Keratinocyte (primary cell): ENCODE measurements at regions not wholly inside any gene's neighbourhood (a gene's known extent, or its start where the extent isn't known, plus 50 kb on each side); places are given as distances from the start of the nearest gene placed in this dataset.

ENCODE experiments used
- DNase-seq: peaks from one replicate; pipeline ENCODE4 v3.0.0-alpha.2; 2011; ENCODE audit warnings: low read depth, missing footprints, low spot score
- FAIRE-seq: peaks from 2 replicates; lab custom pipeline; 2011; peaks lifted over from hg19 to GRCh38; lab: Jason Lieb, UNC
- H2AFZ ChIP-seq: 2 replicates; pipeline ENCODE4 v1.6.0; 2012; ENCODE audit warnings: low read length, control low read depth, inconsistent platforms; ENCODE audit not compliant: control insufficient read depth
- H3K27ac ChIP-seq: 2 replicates; pipeline ENCODE4 v1.5.1; 2011; ENCODE audit warnings: low read length; ENCODE audit not compliant: control insufficient read depth, insufficient read depth
- H3K27me3 ChIP-seq: 3 replicates; pipeline ENCODE4 v1.6.0; 2011; ENCODE audit warnings: low read length; ENCODE audit not compliant: control insufficient read depth, insufficient read depth; ENCODE audit errors: extremely low read depth
- H3K36me3 ChIP-seq, 2 experiments: 2 replicates in 1 of 2; 3 replicates in 1 of 2; pipeline ENCODE4 v1.5.1; 2011; ENCODE audit warnings: low read length in 2 of 2, mild to moderate bottlenecking in 1 of 2; ENCODE audit not compliant: control insufficient read depth in 2 of 2, insufficient read depth in 2 of 2; ENCODE audit errors: extremely low read depth in 1 of 2
- H3K4me1 ChIP-seq: 3 replicates; pipeline ENCODE4 v1.5.1; 2011; ENCODE audit warnings: low read length; ENCODE audit not compliant: control insufficient read depth, insufficient read depth; ENCODE audit errors: extremely low read depth
- H3K4me2 ChIP-seq: 3 replicates; pipeline ENCODE4 v1.6.0; 2011; ENCODE audit warnings: low read depth, low read length; ENCODE audit not compliant: control insufficient read depth, insufficient read depth; ENCODE audit errors: extremely low read depth
- H3K4me3 ChIP-seq, 3 experiments: fragments of 200-600 bp in 1 of 3; sonication (generic) in 1 of 3; 2 replicates in 2 of 3; 3 replicates in 1 of 3; pipeline ENCODE4 v1.5.1; 2011 to 2016; ENCODE audit warnings: low read length in 3 of 3, mild to moderate bottlenecking in 3 of 3, control low read depth in 2 of 3, inconsistent platforms in 1 of 3, low read depth in 1 of 3, mixed read lengths in 1 of 3, mixed run types in 1 of 3, moderate library complexity in 1 of 3; ENCODE audit not compliant: control insufficient read depth in 2 of 3, insufficient read depth in 2 of 3; ENCODE audit errors: extremely low read depth in 1 of 3
- H3K79me2 ChIP-seq: 2 replicates; pipeline ENCODE4 v1.6.0; 2012; ENCODE audit warnings: low read length; ENCODE audit not compliant: control insufficient read depth, insufficient read depth
- H3K9ac ChIP-seq: 3 replicates; pipeline ENCODE4 v1.6.0; 2011; ENCODE audit warnings: low read length; ENCODE audit not compliant: control insufficient read depth, insufficient read depth; ENCODE audit errors: extremely low read depth
- H3K9me1 ChIP-seq: 3 replicates; pipeline ENCODE4 v1.6.0; 2011; ENCODE audit warnings: low read length; ENCODE audit not compliant: control insufficient read depth, insufficient read depth; ENCODE audit errors: extremely low read depth
- H3K9me3 ChIP-seq: 2 replicates; pipeline ENCODE4 v1.5.1; 2012; ENCODE audit warnings: low read depth, low read length; ENCODE audit not compliant: control insufficient read depth
- H4K20me1 ChIP-seq: 3 replicates; pipeline ENCODE4 v1.6.0; 2011; ENCODE audit warnings: low read length; ENCODE audit not compliant: control insufficient read depth, insufficient read depth; ENCODE audit errors: extremely low read depth
- EZH2 ChIP-seq: IDR thresholded peaks from one replicate; pipeline ENCODE4 v1.6.1; 2012; ENCODE audit warnings: inconsistent platforms, mild to moderate bottlenecking, low read length, moderate library complexity
- dilution Hi-C: fragments of 300-500 bp; cut with MboI; formaldehyde crosslinking; loops from one replicate; pipeline ENCODE4 v1.7.0; 2020; ENCODE audit warnings: low sequenced_read_pairs; ENCODE audit not compliant: extremely low pct_ligation_motif_present
- TF ChIP-seq, protein P1 (sequence below), 3 experiments: IDR thresholded peaks in 1 of 3; conservative IDR thresholded peaks in 1 of 3; optimal IDR thresholded peaks in 1 of 3; 2 replicates in 2 of 3; 3 replicates in 1 of 3; pipeline versions ENCODE3 to v1.5.1; 2011; ENCODE audit warnings: low read length in 3 of 3, mild to moderate bottlenecking in 3 of 3, moderate library complexity in 2 of 3, control low read depth in 1 of 3, inconsistent platforms in 1 of 3; ENCODE audit not compliant: insufficient read depth in 2 of 3; ENCODE audit errors: extremely low read depth in 1 of 3

DNA sequence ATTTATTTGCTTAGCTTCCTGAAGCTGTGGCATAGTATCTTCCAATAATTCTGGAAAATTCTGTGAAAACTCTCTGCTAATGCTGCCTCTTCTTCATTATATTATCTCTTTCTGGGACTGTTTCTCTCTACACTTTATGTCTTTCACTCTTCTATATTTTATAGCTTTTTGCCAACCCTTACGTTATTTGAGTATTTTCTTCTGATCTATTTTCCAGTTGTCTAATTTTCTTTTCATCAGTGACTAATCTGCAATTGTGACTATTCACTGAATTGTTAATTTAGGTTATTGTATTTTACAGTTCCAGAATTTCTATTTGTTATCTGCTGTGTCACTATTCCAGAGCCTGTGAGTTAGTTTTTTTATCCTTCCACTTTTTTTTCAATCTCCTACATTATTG, 273.4 kb upstream of the PHYHIPL start:
- no peaks in the 10 kb centered on the region for H3K79me2 ChIP-seq
- H3K9ac ChIP-seq = no peak overlapping the region
- no peaks in the 10 kb centered on the region for H3K4me1 ChIP-seq
- H2AFZ ChIP-seq = no peak overlapping the region
- no peaks in the 10 kb centered on the region for H3K9me1 ChIP-seq
- no peaks in the 10 kb centered on the region for H3K27me3 ChIP-seq
- no peak overlapping the region for H3K4me3 ChIP-seq
- no peak for TF ChIP-seq EZH2
- TF ChIP-seq, protein P1, sequence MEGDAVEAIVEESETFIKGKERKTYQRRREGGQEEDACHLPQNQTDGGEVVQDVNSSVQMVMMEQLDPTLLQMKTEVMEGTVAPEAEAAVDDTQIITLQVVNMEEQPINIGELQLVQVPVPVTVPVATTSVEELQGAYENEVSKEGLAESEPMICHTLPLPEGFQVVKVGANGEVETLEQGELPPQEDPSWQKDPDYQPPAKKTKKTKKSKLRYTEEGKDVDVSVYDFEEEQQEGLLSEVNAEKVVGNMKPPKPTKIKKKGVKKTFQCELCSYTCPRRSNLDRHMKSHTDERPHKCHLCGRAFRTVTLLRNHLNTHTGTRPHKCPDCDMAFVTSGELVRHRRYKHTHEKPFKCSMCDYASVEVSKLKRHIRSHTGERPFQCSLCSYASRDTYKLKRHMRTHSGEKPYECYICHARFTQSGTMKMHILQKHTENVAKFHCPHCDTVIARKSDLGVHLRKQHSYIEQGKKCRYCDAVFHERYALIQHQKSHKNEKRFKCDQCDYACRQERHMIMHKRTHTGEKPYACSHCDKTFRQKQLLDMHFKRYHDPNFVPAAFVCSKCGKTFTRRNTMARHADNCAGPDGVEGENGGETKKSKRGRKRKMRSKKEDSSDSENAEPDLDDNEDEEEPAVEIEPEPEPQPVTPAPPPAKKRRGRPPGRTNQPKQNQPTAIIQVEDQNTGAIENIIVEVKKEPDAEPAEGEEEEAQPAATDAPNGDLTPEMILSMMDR (optimal IDR thresholded peaks at IDR 0.05 in 1 of 3, IDR thresholded peaks at IDR 0.05 in 1 of 3, conservative IDR thresholded peaks at IDR 0.05 in 1 of 3; ENCODE audit: extremely low read depth in 1 of 3, insufficient read depth in 2 of 3, low read length in 3 of 3) = no peak
- no peaks in the 10 kb centered on the region for H4K20me1 ChIP-seq
- no peak overlapping the region for H3K4me2 ChIP-seq
- DNase-seq (no peak), FAIRE-seq (no peak)
- H3K9me3 ChIP-seq = no peaks in the 10 kb centered on the region
- no peaks in the 10 kb centered on the region for H3K36me3 ChIP-seq
- no peak overlapping the region for H3K27ac ChIP-seq
- dilution Hi-C loops = no loop called here

- Histone ChIP-seq H3K27ac (no peak overlapping the region), H3K9me3 (no peaks in the 10 kb centered on the region), H3K9me1 (no peaks in the 10 kb centered on the region), H3K4me3 (no peak overlapping the region), H2AFZ (no peak overlapping the region), H3K79me2 (no peaks in the 10 kb centered on the region), H4K20me1 (no peaks in the 10 kb centered on the region), H3K36me3 (no peaks in the 10 kb centered on the region), H3K27me3 (no peaks in the 10 kb centered on the region), H3K4me1 (no peaks in the 10 kb centered on the region), H3K9ac (no peak overlapping the region), H3K4me2 (no peak overlapping the region)
- FAIRE-seq (no peak), DNase-seq (no peak)
- dilution Hi-C loops = no loop called here
- TF ChIP-seq, protein P1 (optimal IDR thresholded peaks at IDR 0.05 in 1 of 3, IDR thresholded peaks at IDR 0.05 in 1 of 3, conservative IDR thresholded peaks at IDR 0.05 in 1 of 3; ENCODE audit: extremely low read depth in 1 of 3, insufficient read depth in 2 of 3, low read length in 3 of 3) = no peak
- no peak for TF ChIP-seq EZH2
Measured at GRCh38 chr10:58909881-58910280, 266.6 kb upstream of the PHYHIPL start.
